HepG2 (cell line): ENCODE measurements at regions not wholly inside any gene's neighbourhood (a gene's known extent, or its start where the extent isn't known, plus 50 kb on each side); places are given as distances from the start of the nearest gene placed in this dataset.

Experiments
- EP300 ChIP-seq, 3 experiments: sonication (generic) in 1 of 3; formaldehyde crosslinking in 1 of 3; IDR thresholded peaks; 2 replicates each; pipeline versions ENCODE4 v1.5.1 to v1.6.1; 2011 to 2020; ENCODE audit warnings: low read depth in 2 of 3, low read length in 2 of 3, borderline replicate concordance in 1 of 3, improper control_type of control experiment in 1 of 3, mild to moderate bottlenecking in 1 of 3, missing genetic modification reagents in 1 of 3, moderate library complexity in 1 of 3
- GABPB1 ChIP-seq: IDR thresholded peaks from 2 replicates; pipeline ENCODE4 v1.6.1; 2016; ENCODE audit warnings: mild to moderate bottlenecking, missing genetic modification reagents, moderate library complexity, missing compliant biosample characterization
- KDM1A ChIP-seq: IDR thresholded peaks from 2 replicates; pipeline ENCODE4 v1.6.1; 2016; ENCODE audit warnings: missing compliant biosample characterization
- PHF5A ChIP-seq: IDR thresholded peaks from one replicate; pipeline ENCODE4 v1.6.1; 2018; ENCODE audit warnings: low read depth, missing genetic modification reagents; ENCODE audit not compliant: unreplicated experiment
- POLR2AphosphoS5 ChIP-seq: IDR thresholded peaks from 2 replicates; pipeline ENCODE4 v1.6.1; 2012; ENCODE audit warnings: low read depth, low read length
- ZNF121 ChIP-seq: sonication (generic); formaldehyde crosslinking; IDR thresholded peaks from 2 replicates; pipeline ENCODE4 v1.5.0; 2020; ENCODE audit warnings: mild to moderate bottlenecking, missing genetic modification reagents
- TF ChIP-seq, protein P1 (sequence below): IDR thresholded peaks from 2 replicates; pipeline ENCODE4 v1.4.0; 2020; ENCODE audit warnings: mild to moderate bottlenecking, missing genetic modification reagents
- TF ChIP-seq, protein P2 (sequence below): fragments of 450-650 bp; IDR thresholded peaks from 2 replicates; pipeline ENCODE4 v1.6.1; 2017; ENCODE audit warnings: mild to moderate bottlenecking
- TF ChIP-seq, protein P3 (sequence below): sonication (generic); formaldehyde crosslinking; IDR thresholded peaks from 2 replicates; pipeline ENCODE4 v1.4.0; 2020; ENCODE audit warnings: mild to moderate bottlenecking, missing genetic modification reagents

DNA sequence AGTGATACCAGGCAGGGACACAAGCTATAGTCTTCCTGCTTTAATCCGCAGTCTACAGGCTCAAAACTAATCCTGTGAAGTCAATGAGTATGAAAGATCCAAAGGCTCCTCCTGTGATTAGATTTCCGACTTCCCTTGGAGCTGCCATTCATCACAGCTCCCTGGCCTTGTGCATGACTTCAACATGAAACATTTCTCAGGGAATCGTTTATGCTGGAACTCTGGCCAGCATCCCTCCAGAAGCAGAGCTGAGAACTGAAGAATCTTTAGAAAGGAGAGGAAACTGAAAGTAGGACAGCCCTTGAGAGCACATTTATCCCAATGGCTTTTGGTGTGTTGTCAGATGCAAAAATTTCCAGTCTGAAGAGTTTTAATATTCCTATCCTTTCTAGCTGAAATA lies 84.3 kb upstream of the SESTD1 start:
- no peak for TF ChIP-seq KDM1A (CRISPR knock-in tag)
- TF ChIP-seq POLR2AphosphoS5, result no peak
- TF ChIP-seq, protein P1, sequence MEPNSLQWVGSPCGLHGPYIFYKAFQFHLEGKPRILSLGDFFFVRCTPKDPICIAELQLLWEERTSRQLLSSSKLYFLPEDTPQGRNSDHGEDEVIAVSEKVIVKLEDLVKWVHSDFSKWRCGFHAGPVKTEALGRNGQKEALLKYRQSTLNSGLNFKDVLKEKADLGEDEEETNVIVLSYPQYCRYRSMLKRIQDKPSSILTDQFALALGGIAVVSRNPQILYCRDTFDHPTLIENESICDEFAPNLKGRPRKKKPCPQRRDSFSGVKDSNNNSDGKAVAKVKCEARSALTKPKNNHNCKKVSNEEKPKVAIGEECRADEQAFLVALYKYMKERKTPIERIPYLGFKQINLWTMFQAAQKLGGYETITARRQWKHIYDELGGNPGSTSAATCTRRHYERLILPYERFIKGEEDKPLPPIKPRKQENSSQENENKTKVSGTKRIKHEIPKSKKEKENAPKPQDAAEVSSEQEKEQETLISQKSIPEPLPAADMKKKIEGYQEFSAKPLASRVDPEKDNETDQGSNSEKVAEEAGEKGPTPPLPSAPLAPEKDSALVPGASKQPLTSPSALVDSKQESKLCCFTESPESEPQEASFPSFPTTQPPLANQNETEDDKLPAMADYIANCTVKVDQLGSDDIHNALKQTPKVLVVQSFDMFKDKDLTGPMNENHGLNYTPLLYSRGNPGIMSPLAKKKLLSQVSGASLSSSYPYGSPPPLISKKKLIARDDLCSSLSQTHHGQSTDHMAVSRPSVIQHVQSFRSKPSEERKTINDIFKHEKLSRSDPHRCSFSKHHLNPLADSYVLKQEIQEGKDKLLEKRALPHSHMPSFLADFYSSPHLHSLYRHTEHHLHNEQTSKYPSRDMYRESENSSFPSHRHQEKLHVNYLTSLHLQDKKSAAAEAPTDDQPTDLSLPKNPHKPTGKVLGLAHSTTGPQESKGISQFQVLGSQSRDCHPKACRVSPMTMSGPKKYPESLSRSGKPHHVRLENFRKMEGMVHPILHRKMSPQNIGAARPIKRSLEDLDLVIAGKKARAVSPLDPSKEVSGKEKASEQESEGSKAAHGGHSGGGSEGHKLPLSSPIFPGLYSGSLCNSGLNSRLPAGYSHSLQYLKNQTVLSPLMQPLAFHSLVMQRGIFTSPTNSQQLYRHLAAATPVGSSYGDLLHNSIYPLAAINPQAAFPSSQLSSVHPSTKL (CRISPR knock-in tag), result no peak
- no peak for TF ChIP-seq ZNF121
- TF ChIP-seq PHF5A (CRISPR knock-in tag), result no peak
- no peak for TF ChIP-seq EP300 (IDR thresholded peaks at IDR 0.05; ENCODE audit: low read depth in 2 of 2, low read length in 2 of 2)
- TF ChIP-seq EP300 (CRISPR knock-in tag; IDR thresholded peaks at IDR 0.05; ENCODE audit: borderline replicate concordance), result no peak
- TF ChIP-seq, protein P2, sequence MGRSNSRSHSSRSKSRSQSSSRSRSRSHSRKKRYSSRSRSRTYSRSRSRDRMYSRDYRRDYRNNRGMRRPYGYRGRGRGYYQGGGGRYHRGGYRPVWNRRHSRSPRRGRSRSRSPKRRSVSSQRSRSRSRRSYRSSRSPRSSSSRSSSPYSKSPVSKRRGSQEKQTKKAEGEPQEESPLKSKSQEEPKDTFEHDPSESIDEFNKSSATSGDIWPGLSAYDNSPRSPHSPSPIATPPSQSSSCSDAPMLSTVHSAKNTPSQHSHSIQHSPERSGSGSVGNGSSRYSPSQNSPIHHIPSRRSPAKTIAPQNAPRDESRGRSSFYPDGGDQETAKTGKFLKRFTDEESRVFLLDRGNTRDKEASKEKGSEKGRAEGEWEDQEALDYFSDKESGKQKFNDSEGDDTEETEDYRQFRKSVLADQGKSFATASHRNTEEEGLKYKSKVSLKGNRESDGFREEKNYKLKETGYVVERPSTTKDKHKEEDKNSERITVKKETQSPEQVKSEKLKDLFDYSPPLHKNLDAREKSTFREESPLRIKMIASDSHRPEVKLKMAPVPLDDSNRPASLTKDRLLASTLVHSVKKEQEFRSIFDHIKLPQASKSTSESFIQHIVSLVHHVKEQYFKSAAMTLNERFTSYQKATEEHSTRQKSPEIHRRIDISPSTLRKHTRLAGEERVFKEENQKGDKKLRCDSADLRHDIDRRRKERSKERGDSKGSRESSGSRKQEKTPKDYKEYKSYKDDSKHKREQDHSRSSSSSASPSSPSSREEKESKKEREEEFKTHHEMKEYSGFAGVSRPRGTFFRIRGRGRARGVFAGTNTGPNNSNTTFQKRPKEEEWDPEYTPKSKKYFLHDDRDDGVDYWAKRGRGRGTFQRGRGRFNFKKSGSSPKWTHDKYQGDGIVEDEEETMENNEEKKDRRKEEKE, result no peak
- TF ChIP-seq, protein P3, sequence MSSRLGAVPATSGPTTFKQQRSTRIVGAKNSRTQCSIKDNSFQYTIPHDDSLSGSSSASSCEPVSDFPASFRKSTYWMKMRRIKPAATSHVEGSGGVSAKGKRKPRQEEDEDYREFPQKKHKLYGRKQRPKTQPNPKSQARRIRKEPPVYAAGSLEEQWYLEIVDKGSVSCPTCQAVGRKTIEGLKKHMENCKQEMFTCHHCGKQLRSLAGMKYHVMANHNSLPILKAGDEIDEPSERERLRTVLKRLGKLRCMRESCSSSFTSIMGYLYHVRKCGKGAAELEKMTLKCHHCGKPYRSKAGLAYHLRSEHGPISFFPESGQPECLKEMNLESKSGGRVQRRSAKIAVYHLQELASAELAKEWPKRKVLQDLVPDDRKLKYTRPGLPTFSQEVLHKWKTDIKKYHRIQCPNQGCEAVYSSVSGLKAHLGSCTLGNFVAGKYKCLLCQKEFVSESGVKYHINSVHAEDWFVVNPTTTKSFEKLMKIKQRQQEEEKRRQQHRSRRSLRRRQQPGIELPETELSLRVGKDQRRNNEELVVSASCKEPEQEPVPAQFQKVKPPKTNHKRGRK (CRISPR knock-in tag), result no peak
- TF ChIP-seq GABPB1, result no peak
